Stimulated activated CD8-positive, alpha-beta memory T cell treated with anti-CD3 and anti-CD28 coated beads, Interleukin-4, amount 100 ng/mL, for 48 hours (primary cell): ENCODE measurements at regions not wholly inside any gene's neighbourhood (a gene's known extent, or its start where the extent isn't known, plus 50 kb on each side); places are given as distances from the start of the nearest gene placed in this dataset.

ENCODE experiments used
- DNase-seq: peaks from one replicate; pipeline ENCODE4 v3.0.0-alpha.2; 2020

GRCh38 chr10:35754519-35754918 lies 112.4 kb upstream of the FZD8 start:
- no peak for DNase-seq

GRCh38 chr10:35752469-35753461 lies 110.7 kb upstream of the FZD8 start:
- DNase-seq, result no peak

- no peak for DNase-seq
These were observed 109.3 kb upstream of the FZD8 start for GRCh38 chr10:35751347-35751746.

- DNase-seq, result no peak
These were observed 107.1 kb upstream of the FZD8 start for GRCh38 chr10:35749230-35749629.

DNA sequence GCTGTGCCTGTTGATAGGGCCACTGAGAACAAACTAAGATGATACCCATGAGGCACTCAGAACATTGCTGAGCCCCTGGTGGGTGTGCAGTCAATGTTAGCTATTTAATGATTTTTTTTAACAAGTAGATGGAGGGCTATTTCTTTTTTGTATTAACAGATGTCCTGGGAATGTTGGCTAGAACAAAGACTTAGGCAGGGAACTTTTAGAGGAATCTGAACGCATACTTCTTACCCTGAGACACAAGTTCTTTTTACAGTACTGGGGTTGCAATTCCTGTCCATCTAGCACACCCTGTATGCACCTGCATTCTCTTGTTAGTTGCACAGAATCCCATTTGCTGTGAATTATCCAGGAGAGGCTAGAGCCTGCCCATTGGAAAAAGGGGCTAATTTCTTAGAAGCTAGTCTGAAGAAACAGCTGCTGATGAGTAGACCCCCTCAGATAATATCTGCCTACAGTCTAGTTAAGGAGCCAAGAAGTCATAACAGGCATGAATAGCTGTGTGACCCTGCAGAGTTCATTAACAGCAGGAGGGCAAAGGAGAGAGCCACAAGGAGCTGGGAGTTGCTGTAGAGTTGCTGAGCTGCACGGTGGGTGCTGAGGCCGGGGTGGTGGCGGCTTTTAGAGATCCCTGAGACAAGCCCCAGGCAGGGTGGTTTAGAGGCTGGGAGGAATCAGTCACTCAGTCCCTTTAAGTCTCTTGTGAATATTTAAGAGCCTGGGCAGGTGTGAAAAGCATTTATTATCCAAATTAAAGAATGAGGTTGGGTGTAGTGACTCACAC lies 103.7 kb upstream of the FZD8 start:
- no peak for DNase-seq

DNA sequence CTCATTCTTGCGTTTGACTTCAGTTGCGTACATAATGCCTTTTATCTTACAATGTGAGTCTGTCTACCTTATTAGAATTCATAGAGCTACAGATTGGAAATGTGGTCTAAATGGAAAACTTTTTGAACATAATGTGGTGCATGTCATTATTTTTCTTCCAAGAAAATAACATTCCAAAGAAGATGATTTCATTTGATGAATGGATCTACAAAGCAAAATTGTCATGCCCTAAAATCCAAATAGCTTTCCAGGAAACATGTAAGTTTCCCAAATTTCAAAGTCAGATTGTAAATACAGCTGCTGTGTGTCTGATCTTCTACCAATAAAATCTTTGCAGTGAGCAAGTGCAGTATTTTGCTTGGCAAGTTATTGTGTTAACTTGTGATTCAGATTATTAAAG lies 101.8 kb upstream of the FZD8 start:
- DNase-seq, result no peak

DNA sequence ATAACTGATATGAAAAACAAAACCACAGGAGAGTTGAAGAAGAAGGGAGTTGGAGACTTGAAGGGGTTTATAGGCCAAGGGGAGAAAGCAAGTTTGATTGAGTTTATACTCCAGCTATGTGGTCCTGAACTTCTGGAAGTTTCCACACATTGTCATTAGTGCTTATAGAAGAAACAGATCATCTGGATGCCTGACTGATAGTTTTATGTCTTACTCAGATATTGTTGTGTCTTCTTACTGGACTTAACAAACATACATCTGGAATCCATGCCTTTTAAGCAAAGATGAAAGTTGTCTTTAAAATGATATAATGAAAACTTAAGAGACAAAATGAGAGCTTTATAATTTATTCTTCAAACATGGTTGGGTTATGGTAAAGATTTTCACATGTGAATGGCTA lies 101.3 kb upstream of the FZD8 start:
- no peak for DNase-seq

- no peak for DNase-seq
These were observed 97.9 kb upstream of the FZD8 start for GRCh38 chr10:35739998-35740397.

GRCh38 chr10:35735412-35735811 lies 93.3 kb upstream of the FZD8 start:
- DNase-seq, result no peak

- no peak for DNase-seq
These were observed 89.7 kb upstream of the FZD8 start for GRCh38 chr10:35731828-35732227.

GRCh38 chr10:35728341-35728740 lies 86.2 kb upstream of the FZD8 start:
- DNase-seq, result no peak

- DNase-seq, result no peak
These were observed 84.8 kb upstream of the FZD8 start for GRCh38 chr10:35726846-35727245.

DNA sequence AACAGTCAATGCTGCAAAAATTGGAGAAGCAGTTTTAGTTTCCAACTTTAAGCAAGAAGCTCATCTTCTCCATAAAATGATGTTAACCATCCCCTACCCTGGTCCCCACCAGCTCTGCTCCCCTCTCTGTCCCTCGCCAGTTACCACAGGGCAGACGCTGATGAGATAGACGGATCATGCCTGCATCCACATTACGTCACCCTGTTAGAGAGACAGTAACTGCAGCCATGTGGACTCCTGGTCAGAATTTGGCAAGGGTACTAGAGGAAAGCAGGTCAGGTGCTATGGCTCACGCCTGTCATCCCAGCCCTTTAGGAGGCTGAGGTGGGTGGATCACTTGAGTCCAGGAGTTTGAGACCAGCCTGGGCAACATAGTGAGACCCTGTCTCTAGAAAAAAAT lies 81.9 kb upstream of the FZD8 start:
- DNase-seq, result no peak

GRCh38 chr10:35723059-35723458 lies 81.0 kb upstream of the FZD8 start:
- no peak for DNase-seq

DNA sequence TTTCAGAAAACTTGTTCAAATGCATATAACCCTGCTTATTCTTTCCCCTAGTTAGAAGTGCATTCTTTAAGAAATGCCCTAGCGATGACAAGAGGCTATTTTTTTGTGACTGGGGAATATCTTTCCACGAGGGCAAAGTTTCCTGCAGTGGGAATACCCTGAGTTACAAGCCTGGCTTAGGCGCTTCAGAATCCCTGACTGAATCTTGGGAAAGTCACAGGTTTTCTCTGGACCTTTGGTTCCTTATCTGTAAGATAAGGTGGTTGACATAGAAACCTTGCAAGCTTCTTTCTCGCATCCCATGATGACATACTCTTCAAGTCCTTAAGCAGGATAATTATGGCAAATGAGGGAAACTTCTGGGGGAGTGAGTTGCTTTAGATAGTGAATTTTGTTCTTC lies 80.5 kb upstream of the FZD8 start:
- DNase-seq, result no peak

- no peak for DNase-seq
These were observed 80.1 kb upstream of the FZD8 start for GRCh38 chr10:35722226-35722625.

DNA sequence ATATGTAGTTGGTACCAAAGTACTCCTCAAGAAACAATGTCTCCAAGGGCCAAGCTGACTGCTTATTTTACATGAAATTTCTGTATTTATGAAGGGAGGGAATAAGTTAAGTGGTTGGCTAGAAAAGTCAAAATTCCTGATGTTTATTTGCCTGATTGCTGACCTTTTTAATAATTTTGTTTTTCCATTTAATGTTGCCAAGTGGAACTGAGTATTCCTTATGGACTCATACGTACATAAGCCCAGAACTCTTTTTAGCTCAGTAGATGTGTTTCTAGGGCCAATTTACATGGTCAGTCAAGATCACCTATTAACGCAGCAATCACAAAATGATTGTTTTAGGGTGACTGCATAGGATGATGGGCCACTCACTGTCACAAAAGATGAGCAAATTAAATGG lies 78.3 kb upstream of the FZD8 start:
- no peak for DNase-seq

DNA sequence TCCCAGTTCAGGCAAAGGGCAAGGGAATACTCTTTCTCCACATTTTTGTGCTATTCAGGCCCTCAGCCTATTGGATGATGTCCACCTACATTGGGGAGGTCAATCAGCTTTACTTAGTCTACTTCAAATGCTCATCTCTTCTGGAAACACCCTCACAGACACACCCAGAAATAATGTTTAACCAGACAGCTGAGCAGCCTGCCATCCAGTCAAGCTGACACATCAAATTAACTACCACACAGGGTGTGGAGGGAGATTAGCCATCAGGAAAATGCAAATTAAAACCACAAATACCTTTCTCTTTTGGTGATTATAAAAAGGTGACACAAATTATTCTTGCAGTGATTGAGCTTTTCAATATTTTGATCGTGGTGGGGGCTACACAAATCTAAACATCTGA lies 74.7 kb upstream of the FZD8 start:
- DNase-seq, result no peak

- no peak for DNase-seq
These were observed 70.4 kb upstream of the FZD8 start for GRCh38 chr10:35712486-35712885.

- no peak for DNase-seq
These were observed 69.7 kb upstream of the FZD8 start for GRCh38 chr10:35711615-35712411.

DNA sequence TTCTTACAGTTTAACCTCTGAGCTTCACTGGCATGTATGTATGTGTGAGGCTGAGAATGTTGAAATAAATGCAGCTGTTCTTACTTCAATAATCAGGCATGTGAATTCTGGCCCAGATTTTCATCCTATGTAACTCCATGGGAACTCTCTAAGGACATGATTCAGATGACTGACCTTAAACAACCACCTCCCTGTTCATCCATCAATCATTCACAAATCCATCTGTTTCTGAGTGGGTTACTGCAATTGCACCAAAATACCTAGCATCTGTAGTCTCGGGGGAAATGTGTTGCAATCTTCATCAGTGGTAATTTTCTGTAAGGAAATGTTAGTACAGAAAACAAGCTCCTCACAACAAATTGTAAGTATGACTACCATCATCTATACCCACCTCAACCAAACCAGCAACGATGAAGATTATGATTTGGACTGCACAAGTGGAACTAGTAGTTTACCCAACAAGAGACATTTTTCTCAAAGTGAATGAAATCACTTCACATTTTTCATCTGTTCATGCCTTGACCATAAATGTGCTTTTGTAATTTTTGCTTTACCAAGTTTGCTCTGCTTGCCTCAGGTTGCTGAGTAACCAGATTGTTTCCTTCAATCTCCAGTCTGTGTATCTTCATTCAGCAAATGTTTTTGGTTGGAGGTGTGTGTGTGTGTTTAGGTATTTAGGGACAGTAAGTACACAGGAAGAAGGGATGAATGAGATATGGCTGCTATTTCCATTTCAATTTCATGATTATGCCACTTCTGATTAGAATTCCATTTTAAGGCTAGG lies 65.7 kb upstream of the FZD8 start:
- no peak for DNase-seq

GRCh38 chr10:35706959-35707358 lies 64.9 kb upstream of the FZD8 start:
- DNase-seq, result no peak
